Stimulated activated CD4-positive, alpha-beta T cell treated with anti-CD3 and anti-CD28 coated beads, Interleukin-1b, Interleukin-23, amount 100 ng/mL, for 24 hours (primary cell): ENCODE measurements at regions not wholly inside any gene's neighbourhood (a gene's known extent, or its start where the extent isn't known, plus 50 kb on each side); places are given as distances from the start of the nearest gene placed in this dataset.
"Not testable (repeated sequence)": the region's sequence is repeated elsewhere in the genome, so short reads cannot be mapped to it uniquely, and the experiment has no call there.

ENCODE experiments used
- DNase-seq, 4 experiments: peaks; one replicate each; pipeline ENCODE4 v3.0.0-alpha.2; 2020; ENCODE audit warnings: low read depth in 4 of 4, low spot score in 1 of 4

DNA sequence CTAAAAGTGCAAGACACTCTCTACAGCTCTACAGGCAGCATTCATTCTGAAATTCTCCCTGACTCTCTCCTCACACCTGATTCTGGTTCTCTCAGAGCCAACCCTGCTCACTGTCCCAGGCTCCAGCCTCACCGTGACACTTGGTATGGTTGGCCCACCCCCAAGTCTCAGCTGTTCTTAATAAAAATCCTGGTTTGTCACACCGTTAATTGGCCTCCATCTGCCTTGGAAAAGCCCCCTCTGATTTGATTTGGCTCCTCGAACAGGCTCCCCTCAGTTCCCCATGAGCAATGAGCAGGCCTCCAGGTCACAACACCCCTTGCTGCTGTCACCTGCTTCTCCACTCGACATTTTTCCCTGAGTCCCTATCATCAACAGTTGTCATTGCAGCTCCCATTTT, 507.3 kb upstream of the AUTS2 start:
- no peak for DNase-seq

GRCh38 chr7:69091521-69091920, 506.8 kb upstream of the AUTS2 start:
- no peak for DNase-seq

DNA sequence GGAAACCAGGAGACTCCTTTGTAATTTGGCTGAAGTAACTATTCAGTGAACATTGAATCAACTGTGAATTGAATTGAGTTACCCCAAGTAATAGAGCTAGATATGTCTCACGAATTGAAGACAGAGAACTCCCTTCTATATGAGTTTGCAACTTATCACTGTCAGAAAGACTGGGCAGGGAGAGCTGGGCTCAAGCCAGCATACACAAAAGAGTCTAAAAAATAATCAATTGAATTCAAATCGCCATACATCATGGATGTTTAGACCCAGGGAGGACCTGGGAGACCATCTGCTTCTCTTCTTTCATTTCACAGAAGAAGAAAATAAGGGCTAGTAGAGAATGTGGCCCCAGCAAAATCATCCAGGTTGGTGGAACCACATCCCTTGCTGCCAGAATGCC, 503.1 kb upstream of the AUTS2 start:
- DNase-seq = no peak

- DNase-seq = no peak
Measured at GRCh38 chr7:69095649-69096048, 502.6 kb upstream of the AUTS2 start.

DNA sequence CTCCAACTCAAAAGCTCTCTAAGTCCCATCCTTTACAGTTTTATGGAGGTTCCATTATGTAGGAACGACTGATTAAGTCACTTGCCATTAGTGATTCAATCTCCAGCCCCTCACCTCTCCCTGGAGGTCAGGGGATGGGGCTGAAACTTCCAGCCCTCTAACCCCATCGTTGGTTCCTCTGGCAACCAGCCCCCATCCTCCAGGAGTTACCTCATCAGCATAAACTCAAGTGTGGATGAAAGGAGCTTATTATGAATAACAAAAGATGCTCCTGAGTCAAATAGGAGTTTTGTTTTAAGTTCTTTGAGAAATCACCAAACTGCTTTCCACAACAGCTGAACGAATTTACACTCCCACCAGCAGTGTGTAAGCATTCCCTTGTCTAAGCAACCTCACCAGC, 494.3 kb upstream of the AUTS2 start:
- DNase-seq = no peak

DNA sequence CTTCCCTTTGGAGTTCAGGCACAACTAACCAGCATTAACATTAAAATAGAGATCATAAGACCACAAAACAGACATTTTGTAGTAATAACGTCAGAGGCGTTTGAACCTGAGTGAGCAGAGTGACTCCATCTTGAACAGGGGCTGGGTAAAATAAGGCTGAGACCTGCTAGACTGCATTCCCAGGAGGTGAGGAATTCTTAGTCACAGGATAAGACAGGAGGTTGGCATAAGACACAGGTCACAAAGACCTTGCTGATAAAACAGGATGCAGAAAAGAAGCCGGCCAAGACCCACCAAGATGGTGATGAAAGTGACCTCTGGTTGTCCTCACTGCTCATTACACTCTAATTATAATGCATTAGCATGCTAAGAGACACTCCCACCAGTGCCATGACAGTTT, 493.2 kb upstream of the AUTS2 start:
- DNase-seq = no peak

DNA sequence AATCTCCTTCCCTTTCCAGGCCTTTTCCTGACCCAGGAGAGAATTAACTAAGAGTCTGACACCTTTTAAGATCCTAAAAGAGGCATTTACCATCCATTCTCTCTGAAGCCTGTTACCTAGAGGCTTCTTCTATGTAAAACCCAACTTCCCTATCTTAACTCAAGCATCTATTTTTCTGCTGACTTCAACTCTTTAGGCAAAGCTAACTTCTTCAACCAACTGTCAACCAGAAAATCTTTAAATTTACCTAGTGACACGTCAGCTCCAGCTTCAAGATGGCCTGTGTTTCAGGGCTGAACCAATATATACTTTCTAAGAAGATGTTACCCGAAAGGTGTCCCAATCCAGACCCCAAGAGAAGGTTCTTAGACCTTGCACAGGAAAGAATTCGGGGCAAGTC, 492.3 kb upstream of the AUTS2 start:
- no peak for DNase-seq

- DNase-seq = not testable (repeated sequence)
Measured at GRCh38 chr7:69106449-69106848, 491.8 kb upstream of the AUTS2 start.

GRCh38 chr7:69106946-69107345, 491.3 kb upstream of the AUTS2 start:
- not testable (repeated sequence) for DNase-seq

DNA sequence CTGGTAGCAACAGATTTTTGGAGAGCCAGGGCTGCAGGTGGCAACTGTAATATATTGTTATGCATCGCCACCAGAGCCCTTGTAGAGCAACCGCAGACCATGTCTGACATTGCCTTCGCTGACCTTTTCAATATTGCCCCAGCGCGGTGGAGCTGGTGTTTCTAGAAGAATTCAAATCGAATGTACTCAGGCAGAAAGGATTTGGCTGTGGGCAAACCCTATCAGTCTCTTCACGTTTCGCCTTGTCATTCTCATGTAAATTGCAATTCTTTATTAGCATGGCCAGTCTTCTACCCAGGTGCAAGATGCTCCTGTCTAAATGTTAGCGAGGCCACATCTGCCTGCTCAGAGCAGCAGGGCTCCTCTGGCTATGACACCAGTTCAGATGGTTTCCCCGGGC, 490.2 kb upstream of the AUTS2 start:
- DNase-seq = no peak

DNA sequence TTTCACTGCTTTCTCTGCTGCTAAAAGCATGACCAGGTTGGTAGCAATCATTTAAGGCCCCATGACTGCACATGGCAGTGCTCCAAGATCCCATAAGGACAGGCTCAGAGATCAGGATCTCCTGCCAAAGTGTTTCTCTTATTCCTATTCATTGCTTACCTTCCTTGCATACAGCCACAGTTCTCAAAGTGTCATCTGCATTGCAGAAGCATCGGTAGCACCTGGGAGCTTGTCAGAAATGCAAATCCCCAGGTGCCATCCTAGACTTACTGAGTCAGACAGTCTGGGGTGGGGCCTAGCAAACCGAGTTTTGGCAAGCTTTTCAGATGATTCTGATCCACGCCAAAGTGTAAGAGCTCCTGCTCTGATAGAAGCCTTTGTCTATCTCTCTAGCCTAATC, 489.0 kb upstream of the AUTS2 start:
- DNase-seq = no peak

DNA sequence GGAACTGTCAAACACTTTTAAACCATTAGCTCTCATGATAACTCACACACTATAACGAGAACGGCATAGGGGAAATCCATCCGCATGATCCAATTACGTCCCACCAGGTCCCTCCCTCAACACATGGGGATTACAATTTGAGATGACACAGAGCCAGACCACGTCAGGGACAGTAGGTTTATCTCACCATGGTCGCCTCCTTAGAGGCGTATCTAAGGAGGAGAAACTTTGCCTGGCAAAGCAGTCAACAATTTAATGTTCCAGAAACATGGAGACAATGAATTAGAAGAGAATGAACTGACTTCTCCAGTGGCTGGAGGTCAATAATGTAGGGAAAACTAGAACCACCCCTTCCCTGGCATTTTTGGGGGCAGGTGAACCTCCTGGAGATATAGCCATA, 488.4 kb upstream of the AUTS2 start:
- DNase-seq = no peak

DNA sequence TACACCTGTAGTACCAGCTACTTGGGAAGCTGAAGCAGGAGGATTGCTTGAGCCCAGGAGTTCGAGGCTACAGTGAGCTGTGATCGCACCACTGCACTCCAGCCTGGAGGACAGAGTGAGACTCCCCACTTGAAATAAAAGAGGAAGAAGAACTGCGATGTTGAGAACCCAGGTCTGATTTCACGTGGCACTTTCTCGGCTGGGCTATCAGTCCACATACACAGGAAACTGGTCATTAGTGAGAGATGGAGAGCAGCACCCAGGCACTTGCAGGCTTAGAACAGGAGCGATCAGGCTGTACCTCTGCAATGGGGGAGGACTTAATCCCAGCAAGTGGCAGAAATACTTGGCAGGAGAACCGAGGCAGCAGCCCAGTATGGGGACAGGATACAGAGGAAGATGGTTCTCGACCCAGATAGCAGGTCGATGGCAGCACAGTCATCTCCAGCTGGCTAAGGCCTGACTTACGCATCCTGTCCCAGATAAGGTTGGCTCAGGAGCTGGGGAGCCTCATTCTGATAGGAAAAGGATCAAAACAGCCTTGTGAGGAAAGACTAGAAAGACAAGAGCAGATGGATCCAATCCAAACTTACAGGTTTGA, 487.7 kb upstream of the AUTS2 start:
- DNase-seq = no peak

- DNase-seq = no peak
Measured at GRCh38 chr7:69114374-69114773, 483.9 kb upstream of the AUTS2 start.

GRCh38 chr7:69115788-69116187, 482.5 kb upstream of the AUTS2 start:
- no peak for DNase-seq

DNA sequence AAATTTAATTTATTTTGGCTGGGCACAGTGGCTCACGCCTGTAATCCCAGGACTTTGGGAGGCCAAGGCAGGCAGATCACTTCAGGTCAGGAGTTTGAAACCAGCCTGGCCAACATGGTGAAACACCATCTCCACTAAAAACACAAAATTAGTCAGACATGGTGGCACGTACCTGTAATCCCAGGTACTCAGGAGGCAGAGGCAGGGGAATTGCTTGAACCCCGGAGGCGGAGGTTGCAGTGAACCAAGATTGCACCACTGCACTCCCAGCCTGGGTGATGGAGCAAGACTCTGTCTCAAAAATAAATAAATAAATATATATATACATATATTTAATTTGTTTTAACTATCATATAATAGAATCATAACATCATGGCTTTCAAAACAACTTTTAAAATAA, 482.1 kb upstream of the AUTS2 start:
- not testable (repeated sequence) for DNase-seq

DNA sequence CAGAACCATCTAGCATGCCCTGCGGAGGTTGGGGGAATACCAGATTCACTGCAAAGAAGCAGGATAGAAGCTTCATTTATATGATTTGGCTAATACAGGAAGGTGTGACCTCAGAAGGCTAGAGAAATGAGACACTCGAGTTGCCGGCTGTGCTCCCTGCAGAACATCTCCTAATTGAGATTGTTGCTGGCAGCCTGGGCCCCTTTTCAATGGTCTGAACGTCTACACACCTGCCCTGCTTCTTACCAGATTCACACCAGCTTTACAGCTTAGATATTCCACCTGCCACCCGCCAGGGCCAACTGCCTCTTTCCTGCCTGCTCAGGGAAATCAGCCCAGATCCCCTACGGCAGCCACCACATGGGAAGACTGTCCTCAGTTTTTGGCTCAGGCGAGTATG, 475.3 kb upstream of the AUTS2 start:
- DNase-seq = no peak

- DNase-seq = no peak
Measured at GRCh38 chr7:69126896-69127479, 471.3 kb upstream of the AUTS2 start.

GRCh38 chr7:69129524-69129923, 468.8 kb upstream of the AUTS2 start:
- DNase-seq = no peak

DNA sequence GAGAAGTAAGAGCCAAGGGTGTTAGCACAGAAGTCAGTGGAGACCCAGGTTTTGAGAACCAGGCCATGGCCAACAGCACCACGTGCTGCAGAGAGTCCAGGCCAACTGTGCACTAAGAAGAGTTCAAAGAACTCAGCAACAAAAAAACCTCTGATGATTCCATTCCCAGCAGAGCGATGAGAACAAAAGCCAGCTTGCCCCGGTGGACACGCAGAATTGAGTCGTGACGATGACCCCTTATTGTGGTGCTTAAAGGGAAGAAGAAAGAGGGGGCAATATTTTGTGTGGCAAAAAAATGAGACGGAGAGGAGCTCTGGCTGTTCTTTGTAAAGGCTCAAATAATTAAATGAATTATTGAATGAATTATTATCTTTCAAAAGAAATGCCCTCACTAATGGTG, 468.3 kb upstream of the AUTS2 start:
- no peak for DNase-seq

- DNase-seq = no peak
Measured at GRCh38 chr7:69130396-69130795, 467.9 kb upstream of the AUTS2 start.

DNA sequence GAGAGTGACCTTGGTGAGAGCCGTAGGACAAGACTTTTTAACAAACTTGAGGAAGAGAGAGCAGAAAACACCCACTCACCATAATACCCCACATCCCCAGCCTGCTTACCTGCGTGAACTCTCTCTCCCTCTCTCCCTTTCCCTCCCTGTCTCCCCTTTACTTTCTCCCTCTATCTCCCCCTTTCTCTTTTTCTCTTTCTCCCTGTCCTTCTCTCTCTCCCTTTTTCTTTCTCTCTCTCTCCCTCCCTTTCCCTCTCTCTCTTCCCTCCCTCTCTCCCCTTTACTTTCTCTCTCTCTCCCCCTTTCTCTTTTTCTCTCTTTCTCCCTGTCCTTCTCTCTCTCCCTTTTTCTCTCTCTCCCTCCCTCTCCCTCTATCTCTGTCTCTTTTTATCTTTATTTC, 464.0 kb upstream of the AUTS2 start:
- DNase-seq = no peak

DNA sequence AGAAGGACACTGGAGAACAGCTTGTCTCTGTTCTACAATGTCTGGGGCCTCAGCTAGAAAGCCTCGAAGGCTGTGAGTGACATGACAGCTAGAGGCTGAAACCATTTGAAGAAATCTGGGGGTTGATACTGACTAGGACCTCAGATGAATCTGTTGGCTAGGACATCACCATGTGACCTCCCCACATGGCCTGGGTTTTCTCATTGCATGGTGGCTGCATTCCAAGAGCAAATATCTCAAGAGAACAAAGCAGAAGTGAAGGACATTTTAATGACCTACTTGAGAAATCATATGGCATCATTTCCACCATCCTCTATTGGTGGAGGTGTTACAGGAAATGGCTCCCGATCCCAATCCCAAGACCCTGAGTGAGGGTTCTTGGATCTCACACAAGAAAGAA, 450.6 kb upstream of the AUTS2 start:
- DNase-seq = no peak
